ENCODE measurements at regions not wholly inside any gene's neighbourhood (a gene's known extent, or its start where the extent isn't known, plus 50 kb on each side); places are given as distances from the start of the nearest gene placed in this dataset.

DNA sequence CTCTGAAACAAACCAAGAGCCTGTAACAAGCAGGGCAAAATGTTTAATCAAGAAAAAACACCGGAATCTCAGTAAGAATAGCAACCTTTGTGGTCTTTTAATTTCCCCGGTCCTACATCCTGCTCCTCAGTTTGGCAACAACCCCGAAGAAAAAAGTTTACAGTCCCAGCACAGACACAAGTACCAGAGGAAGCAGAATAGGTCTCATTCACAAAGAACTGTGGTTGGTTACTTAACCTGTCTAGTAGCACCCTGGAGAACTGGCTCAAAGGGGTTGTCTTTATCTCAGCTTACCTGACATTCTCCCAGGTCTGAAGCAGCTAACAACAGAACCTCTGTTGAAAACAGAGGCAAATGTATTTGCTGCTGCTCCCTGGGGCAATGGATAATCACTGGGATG is 399.3 kb downstream of the AJAP1 start:
- no peak for DNase-seq

DNA sequence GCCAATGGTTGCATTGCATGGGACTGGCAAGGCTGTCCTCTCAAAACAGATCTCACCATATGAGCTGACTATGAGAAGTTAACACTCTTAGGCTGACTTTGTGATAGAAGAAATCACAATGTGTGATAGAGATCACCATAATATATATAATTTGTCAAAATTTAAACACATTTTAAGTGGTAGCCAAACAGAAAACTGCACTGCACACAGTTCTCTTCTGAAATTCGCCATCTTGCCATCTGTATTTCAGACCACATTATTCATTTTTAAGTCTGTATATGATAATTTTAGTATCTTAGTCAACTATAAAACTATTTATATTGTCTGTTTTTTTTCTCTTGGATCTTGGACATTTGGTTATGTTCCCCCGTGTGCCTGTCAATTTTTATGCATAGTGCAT is 374.7 kb downstream of the AJAP1 start:
- DNase-seq: no peak

DNA sequence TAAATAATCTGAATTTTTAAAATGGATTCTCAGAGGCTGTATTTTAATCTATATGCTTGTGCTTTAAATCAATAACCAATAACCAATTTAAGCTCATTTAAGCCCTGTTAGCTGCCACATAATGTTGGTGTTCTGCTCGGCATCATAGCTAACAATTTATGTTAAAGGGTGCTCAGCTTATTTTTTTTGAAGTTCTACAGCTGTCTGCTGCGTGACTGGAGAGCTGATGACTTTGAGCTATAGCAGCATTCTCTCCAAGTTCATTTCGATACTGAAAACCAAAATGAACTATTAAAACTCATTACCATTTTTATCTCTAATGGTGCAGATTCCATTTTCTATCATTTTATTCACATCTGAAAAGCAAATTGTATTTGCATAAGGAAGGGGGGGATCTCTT is 357.8 kb downstream of the AJAP1 start:
- DNase-seq: no peak

GRCh38 chr1:5010656-5011055 is 356.2 kb downstream of the AJAP1 start:
- DNase-seq: no peak

GRCh38 chr1:5010236-5010635 is 355.8 kb downstream of the AJAP1 start:
- DNase-seq: no peak

DNA sequence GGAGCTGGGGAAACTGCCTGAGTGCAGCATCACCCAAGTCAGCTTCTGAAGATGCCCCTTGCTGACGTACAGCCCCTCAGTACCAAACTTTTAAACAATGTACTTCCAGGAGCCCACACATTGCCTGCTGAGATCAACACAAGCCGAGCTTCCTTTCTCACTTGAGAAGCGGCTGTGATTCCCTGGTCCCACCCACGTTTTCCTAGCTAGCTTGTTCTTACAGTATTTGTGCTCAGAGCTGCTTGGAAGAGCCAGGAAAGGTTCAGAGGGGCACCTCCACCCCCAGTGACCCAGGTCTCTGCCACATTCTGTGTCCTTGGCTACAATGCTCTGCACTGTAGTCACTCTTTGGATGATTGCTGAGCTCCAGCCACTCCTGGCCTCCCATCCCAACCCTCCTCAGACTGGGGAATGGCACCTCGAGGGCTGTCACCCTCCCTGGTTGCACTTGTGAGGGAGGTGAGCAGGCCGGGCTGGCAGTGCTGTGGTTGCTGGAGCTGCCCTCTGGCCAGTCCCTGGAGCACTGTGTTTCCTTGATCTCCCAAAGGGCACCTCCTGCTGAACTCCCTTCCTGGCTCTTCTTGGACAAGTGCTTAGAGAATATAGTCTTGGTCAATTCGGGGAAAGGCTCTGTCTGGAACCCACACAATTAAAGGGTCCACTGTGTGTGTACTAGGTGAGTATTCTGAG is 355.1 kb downstream of the AJAP1 start:
- no peak for DNase-seq

GRCh38 chr1:5005171-5005570 is 350.8 kb downstream of the AJAP1 start:
- DNase-seq: no peak

DNA sequence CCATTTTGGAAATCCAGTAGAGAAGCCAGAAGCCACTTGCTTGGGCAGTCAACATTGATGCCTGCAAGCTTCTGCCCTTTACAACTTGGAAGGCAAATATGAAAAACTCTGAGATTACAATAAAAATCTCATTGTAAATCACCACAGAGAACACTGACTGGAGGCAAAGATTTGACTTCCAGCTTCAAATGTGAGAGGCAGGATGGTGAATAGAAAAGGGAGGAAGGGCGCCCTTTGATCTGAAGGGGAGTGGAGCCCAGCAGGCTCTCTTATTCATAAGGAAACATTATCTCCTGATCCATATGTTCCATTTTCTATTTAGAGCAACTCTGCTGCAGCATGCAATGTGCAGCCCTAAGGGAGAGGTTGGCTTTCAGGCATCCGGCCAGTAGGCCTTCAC is 348.3 kb downstream of the AJAP1 start:
- no peak for DNase-seq

GRCh38 chr1:5001466-5001865 is 347.1 kb downstream of the AJAP1 start:
- DNase-seq: no peak

DNA sequence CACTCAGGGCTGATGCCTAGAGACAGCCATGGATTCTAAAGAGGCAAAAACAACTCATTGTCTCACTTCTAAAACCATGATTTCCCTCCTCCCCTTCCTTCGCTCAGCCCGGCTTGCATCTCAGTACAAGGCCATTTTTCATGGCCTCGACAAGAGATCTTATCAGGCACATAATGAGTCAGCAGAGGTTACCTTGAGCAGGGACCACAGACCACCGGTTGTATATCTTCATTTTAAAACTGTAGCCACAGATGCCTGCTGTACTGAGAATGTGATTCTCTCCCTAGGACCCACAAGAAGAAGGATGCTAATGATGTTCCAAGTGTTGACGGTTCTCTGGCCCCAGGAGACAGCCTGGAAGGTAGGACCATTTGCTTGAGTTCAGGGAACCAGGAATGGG is 331.9 kb downstream of the AJAP1 start:
- DNase-seq: no peak

DNA sequence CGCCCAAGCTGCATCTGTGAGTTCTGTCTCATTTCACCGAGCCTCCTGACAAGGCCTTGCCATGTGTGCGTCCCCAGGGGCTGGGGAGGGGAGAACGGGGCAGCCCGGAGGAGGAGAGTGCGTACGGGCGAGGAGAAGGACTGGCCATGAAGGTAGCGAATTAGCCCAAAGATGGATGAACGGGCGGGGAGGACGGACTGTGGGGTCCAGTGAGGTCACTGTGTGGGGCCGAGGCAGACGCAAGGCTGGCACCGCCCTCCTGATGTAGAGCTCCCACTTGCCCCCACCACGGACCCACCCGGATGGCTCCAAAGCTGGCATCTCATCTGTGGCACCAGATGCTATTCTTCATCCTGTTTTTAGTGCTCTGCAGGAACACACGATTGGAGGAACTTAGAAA is 330.4 kb downstream of the AJAP1 start:
- DNase-seq: no peak

GRCh38 chr1:4980211-4980610 is 325.8 kb downstream of the AJAP1 start:
- DNase-seq: no peak

DNA sequence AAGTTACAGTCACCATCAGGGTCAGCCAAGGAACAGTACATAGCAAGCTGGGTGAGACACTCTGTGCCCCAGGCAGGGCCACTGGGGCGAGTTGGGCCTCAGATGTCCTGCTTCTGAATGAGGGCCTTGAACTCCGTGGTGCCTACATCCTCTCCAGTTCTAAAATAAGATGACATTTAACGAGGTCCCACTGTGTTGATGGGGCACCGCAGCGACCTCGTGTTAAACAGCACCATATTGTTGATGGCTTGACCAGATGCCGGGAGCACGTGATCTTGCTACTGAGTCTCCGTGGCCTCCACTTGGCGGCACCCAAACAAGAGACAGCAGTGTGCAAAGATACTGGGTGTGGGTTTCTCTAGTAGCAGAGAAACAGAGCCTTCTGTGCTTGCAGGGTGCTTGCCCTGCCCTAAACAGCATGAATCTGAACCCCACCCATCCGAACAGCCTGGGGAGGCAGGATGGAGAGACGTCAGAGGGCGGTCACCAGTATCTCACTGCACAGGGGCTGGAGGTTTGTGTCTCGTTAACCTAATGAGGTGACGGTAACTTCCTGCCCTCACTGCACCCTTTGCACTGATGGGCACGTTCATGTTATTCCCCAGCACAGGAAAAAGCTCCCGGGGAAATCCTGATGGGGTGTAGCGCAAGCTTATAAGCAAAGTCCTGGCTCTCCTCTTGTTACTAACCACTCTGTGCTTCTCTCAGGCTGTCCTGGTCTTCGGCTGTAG is 324.4 kb downstream of the AJAP1 start:
- DNase-seq: no peak

GRCh38 chr1:4977701-4978100 is 323.3 kb downstream of the AJAP1 start:
- no peak for DNase-seq

- no peak for DNase-seq
Measured at GRCh38 chr1:4976859-4977440, 322.5 kb downstream of the AJAP1 start.

GRCh38 chr1:4975856-4976255 is 321.4 kb downstream of the AJAP1 start:
- no peak for DNase-seq

DNA sequence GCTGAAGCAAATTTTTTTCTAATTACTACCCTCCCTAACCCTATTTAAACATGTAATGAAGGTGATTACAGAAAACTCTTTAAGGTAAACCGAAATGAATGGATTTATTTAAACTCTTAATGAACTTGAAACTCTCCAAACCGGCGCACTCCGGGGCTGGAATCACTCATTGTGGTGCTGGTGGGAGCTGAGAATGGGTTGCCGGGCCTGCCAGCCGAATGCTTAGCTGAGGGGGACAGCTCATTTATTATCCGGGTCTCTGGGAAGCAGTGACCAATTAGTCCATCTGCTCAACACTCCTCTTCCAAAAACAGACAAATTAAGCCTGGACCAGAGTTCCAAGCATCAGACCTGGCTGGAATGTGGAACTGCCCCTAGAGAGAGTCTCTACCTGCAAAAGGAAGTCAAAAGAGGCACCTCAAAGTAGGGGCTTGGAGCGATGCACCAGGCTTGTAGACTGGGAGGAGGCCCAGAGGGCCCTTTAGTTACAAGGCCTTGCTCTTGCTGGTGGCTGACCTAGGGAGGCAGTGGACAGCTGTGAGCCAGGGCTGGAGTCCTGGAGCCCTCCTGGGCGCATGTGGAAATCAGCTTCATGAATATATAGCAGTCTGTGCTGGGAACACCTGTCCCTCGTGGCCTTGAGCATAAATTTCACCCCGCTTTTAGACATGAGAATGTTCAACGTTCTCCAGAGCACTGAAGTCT is 320.7 kb downstream of the AJAP1 start:
- no peak for DNase-seq

GRCh38 chr1:4973341-4973740 is 318.9 kb downstream of the AJAP1 start:
- no peak for DNase-seq

DNA sequence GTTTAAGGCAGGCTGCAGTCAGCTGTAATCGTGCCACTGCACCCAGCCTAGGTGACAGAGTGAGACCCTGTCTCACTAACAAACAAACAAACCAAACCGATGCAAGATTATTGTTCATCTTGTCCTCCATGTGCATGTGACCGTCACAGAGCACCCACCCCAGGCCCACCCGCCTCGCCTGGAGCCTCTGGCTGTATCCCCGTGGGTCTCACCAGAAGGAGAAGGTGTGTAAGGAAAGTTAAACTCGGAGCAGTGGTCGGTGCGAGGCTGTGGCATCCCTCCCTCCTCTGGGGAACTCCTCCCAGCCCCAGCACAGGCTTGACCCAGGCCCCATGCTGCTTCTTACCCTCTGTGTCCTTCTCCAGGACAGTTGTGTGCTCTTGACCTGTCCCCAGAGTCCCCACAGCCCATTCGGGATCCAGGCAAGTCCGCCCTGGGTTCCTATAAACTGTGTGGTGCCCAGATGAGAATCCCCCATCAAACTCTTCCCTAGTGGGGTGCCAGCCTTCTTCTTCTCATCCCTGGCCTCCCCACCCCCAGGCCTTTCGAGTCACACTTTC is 318.4 kb downstream of the AJAP1 start:
- DNase-seq: no peak

DNA sequence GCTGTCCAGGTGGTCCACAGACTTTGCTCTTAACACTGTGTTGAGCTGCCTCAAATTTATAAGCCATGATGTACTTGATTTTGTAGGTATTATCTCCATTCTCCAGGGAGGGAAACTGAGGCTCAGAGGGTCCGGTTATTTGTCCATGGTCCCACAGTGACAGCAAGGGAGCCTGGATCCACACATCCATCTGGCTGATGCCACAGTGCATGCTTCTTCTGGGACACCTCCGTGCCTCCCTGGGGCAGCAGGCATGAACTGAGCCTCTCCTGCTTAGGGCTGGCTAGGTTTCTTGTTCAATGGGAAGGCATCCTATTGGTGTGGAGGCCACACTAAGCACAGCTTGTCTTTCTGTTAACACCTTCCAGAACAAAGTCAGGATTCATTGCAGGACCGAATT is 317.3 kb downstream of the AJAP1 start:
- no peak for DNase-seq

DNA sequence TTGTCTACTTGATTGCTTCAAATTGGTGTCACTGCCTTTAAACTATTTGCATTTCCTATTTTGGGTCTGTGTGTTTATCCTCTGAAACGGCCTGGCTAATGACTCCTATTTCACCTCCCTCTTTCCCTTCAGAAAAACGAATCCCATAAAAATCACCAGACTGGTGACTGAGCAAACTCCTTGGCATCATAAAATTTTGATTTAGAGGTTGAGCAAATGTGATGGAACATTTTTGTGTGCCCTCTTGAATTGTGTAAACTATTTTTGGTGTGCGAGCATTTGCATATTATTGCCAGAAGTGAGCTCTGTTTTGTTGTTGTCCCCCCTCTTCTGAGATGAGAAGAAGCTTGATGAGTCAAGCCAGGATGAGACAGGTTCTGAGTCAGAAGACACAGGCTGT is 316.1 kb downstream of the AJAP1 start:
- no peak for DNase-seq

DNA sequence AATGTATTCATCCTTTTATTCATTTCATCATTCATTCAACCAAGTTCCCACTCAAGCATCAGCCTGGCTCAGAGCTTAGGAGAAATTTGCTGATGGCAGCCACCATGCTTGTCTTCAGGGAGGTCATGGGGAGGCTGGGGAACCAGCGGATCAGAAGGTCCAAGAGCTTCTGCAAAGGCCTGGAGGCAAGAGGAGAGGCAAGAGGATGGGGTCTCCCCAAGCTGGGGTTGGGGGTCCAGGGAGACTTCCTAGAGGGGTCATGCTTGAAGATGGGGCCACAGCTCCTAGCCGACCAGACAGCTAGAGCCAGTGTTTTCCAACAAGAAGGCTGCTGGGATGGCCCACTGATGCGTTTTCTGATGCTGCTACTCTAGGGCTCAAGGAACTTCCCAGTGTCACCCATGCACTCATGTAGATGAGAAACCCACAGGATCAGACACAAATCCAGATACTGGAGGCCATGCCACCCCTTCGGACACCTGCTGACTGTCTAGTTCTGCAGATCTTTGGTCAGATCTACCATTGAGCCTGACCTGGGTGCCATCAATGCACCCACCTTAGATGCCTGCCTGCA is 315.2 kb downstream of the AJAP1 start:
- no peak for DNase-seq

Measured in NCI-H510A (cell line).